MM.1S (cell line): ENCODE measurements at regions not wholly inside any gene's neighbourhood (a gene's known extent, or its start where the extent isn't known, plus 50 kb on each side); places are given as distances from the start of the nearest gene placed in this dataset.

Experiments used
- DNase-seq: peaks from one replicate; pipeline ENCODE4 v3.0.0-alpha.2; 2015
- H2AFZ ChIP-seq: fragments of 300-600 bp; sonication (generic); 2 replicates; pipeline ENCODE4 v1.6.0; 2016; ENCODE audit warnings: antibody characterized with exemption, low read length
- H3F3A ChIP-seq: fragments of 300-600 bp; sonication (generic); 2 replicates; pipeline ENCODE4 v1.6.1; 2016; ENCODE audit warnings: mild to moderate bottlenecking, antibody characterized with exemption, low read length, moderate library complexity, mixed read lengths; ENCODE audit not compliant: insufficient read depth
- H3K27ac ChIP-seq: fragments of 300-600 bp; sonication (generic); 2 replicates; pipeline ENCODE4 v1.5.1; 2016; ENCODE audit warnings: mild to moderate bottlenecking, low read length
- H3K27me3 ChIP-seq: fragments of 300-600 bp; sonication (generic); replicated peaks from 2 replicates; pipeline ENCODE4 v1.6.0; 2016; ENCODE audit warnings: low read length; ENCODE audit not compliant: insufficient read depth
- H3K36me3 ChIP-seq: fragments of 300-600 bp; sonication (generic); replicated peaks from 2 replicates; pipeline ENCODE4 v1.6.1; 2016; ENCODE audit warnings: mild to moderate bottlenecking, low read length, mixed read lengths; ENCODE audit not compliant: insufficient read depth
- H3K4me1 ChIP-seq: fragments of 300-600 bp; sonication (generic); 2 replicates; pipeline ENCODE4 v1.6.1; 2016; ENCODE audit warnings: low read length, mixed read lengths
- H3K4me2 ChIP-seq: fragments of 300-600 bp; sonication (generic); 2 replicates; pipeline ENCODE4 v1.6.0; 2016; ENCODE audit warnings: low read depth, low read length
- H3K4me3 ChIP-seq: fragments of 300-600 bp; sonication (generic); 2 replicates; pipeline ENCODE4 v1.5.1; 2016; ENCODE audit warnings: low read length, mixed read lengths
- H3K79me2 ChIP-seq: fragments of 300-600 bp; sonication (generic); 2 replicates; pipeline ENCODE4 v1.6.1; 2016; ENCODE audit warnings: mixed run types, low read length, mixed read lengths
- H3K9ac ChIP-seq: fragments of 300-600 bp; sonication (generic); 2 replicates; pipeline ENCODE4 v1.6.1; 2016; ENCODE audit warnings: low read length, mixed read lengths
- H3K9me2 ChIP-seq: fragments of 300-600 bp; sonication (generic); replicated peaks from 2 replicates; pipeline ENCODE4 v1.6.1; 2016; ENCODE audit warnings: mild to moderate bottlenecking, low read length, mixed read lengths; ENCODE audit not compliant: insufficient read depth
- H3K9me3 ChIP-seq: fragments of 300-600 bp; sonication (generic); replicated peaks from 2 replicates; pipeline ENCODE4 v1.6.1; 2016; ENCODE audit warnings: mild to moderate bottlenecking, low read length, mixed read lengths; ENCODE audit not compliant: insufficient read depth
- H4K20me1 ChIP-seq: fragments of 300-600 bp; sonication (generic); 2 replicates; pipeline ENCODE4 v1.6.1; 2016; ENCODE audit warnings: mild to moderate bottlenecking, low read length, moderate library complexity, mixed read lengths; ENCODE audit not compliant: insufficient read depth
- EZH2 ChIP-seq: fragments of 300-600 bp; sonication (generic); optimal IDR thresholded peaks from 2 replicates; pipeline ENCODE3; 2017; ENCODE audit warnings: low read depth, mild to moderate bottlenecking, antibody characterized with exemption, low read length, mixed read lengths
- EZH2phosphoT487 ChIP-seq: fragments of 300-600 bp; sonication (generic); IDR thresholded peaks from 2 replicates; pipeline ENCODE4 v1.6.1; 2018; ENCODE audit warnings: antibody characterized with exemption, low read length
- TF ChIP-seq, protein P1 (sequence below): fragments of 300-600 bp; sonication (generic); IDR thresholded peaks from 2 replicates; pipeline ENCODE4 v1.5.1; 2016; ENCODE audit warnings: antibody characterized with exemption, low read length, mixed read lengths

DNA sequence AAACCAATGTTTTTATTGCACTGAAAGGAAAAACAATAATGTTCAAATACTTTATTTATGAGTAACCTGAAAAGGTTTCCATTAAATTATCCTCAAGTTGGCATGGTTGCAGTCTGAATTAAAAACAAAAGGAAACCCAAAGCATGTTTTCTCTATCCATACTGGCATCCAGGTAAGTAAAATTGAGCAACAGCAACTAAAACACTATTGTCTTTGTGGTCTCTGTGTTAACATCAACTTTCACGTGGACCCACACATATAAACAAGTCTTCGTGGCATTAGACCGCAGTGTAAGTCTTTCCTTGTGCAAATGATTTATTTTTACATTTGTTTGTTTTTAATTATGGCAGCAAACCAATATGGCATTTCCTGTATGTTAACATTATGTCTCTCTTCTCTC, 757.6 kb downstream of the SEMA5A start:
- Histone ChIP-seq H3K9me2 (no peaks in the 10 kb centered on the region), H3K9ac (no peak overlapping the region), H3F3A (no peaks in the 10 kb centered on the region), H3K27ac (no peak overlapping the region), H3K27me3 (no peaks in the 10 kb centered on the region), H3K4me2 (no peak overlapping the region), H3K36me3 (no peaks in the 10 kb centered on the region), H3K4me3 (no peak overlapping the region), H2AFZ (no peak overlapping the region), H3K79me2 (no peaks in the 10 kb centered on the region), H3K9me3 (no peaks in the 10 kb centered on the region; the same call in 1 of the 2 replicates), H3K4me1 (no peaks in the 10 kb centered on the region), H4K20me1 (no peaks in the 10 kb centered on the region)
- TF ChIP-seq EZH2phosphoT487 = no peak
- TF ChIP-seq, protein P1, sequence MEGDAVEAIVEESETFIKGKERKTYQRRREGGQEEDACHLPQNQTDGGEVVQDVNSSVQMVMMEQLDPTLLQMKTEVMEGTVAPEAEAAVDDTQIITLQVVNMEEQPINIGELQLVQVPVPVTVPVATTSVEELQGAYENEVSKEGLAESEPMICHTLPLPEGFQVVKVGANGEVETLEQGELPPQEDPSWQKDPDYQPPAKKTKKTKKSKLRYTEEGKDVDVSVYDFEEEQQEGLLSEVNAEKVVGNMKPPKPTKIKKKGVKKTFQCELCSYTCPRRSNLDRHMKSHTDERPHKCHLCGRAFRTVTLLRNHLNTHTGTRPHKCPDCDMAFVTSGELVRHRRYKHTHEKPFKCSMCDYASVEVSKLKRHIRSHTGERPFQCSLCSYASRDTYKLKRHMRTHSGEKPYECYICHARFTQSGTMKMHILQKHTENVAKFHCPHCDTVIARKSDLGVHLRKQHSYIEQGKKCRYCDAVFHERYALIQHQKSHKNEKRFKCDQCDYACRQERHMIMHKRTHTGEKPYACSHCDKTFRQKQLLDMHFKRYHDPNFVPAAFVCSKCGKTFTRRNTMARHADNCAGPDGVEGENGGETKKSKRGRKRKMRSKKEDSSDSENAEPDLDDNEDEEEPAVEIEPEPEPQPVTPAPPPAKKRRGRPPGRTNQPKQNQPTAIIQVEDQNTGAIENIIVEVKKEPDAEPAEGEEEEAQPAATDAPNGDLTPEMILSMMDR = no peak
- TF ChIP-seq EZH2 = no peak
- no peak for DNase-seq

DNA sequence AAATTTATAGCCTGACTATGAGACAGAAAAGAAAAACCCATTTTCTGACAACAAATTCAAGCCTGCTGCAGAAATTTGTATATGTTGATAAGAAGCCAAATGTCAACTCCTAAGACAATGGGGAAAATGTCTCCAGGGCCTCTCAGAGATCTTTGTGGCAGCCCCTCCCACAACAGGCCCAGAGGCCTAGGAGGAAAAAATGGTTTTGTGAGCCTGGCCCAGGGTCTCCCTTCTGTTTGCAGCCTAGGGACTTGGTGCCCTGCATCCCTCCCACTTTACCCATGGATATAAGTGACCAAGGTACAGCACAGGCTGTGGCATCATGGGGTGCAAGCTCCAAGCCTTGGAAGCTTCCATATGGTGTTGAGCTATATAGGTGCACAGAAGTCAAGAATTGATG, 740.2 kb downstream of the SEMA5A start:
- Histone ChIP-seq H3K36me3 (no peaks in the 10 kb centered on the region), H3K79me2 (no peaks in the 10 kb centered on the region), H3K4me1 (no peaks in the 10 kb centered on the region)

DNA sequence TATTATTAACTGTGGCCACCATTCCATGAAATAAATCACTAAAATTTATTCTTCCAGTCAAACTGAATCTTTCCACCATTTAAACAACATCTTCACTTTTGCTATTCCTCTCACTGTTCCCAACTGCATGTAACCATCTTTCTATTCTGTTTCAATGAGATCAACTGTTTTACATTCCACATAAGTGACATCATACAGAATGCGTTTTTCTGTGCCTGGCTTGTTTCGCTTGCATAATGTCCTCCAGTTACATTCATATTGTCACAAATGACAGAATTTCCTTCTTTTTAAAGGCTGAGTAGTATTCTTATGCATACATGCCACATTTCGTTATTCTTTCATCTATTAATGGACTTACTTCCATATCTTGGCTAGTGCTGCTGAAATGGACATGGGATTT, 738.2 kb downstream of the SEMA5A start:
- TF ChIP-seq EZH2 (no peak), EZH2phosphoT487 (no peak)
- TF ChIP-seq, protein P1 = no peak
- Histone ChIP-seq H3K9me3 (no peaks in the 10 kb centered on the region), H3K9me2 (no peaks in the 10 kb centered on the region), H3K27me3 (no peaks in the 10 kb centered on the region), H3K36me3 (no peaks in the 10 kb centered on the region), H3K4me3 (no peak overlapping the region), H3K4me2 (no peak overlapping the region), H3K79me2 (no peaks in the 10 kb centered on the region), H4K20me1 (no peaks in the 10 kb centered on the region), H2AFZ (no peak overlapping the region), H3K4me1 (no peaks in the 10 kb centered on the region), H3K9ac (no peak overlapping the region), H3F3A (no peaks in the 10 kb centered on the region), H3K27ac (no peak overlapping the region)
- DNase-seq = no peak

More for the DNA sequence above, 740.2 kb downstream of the SEMA5A start:
- H3K4me3 ChIP-seq = no peak overlapping the region
- TF ChIP-seq EZH2 = no peak
- TF ChIP-seq, protein P1 = no peak
- TF ChIP-seq EZH2phosphoT487 = no peak
- no peaks in the 10 kb centered on the region for H3F3A ChIP-seq
- no peaks in the 10 kb centered on the region for H3K9me3 ChIP-seq
- no peak overlapping the region for H3K9ac ChIP-seq
- no peak overlapping the region for H3K4me2 ChIP-seq
- H3K27ac ChIP-seq = no peak overlapping the region
- no peaks in the 10 kb centered on the region for H4K20me1 ChIP-seq
- no peaks in the 10 kb centered on the region for H3K27me3 ChIP-seq
- no peak overlapping the region for H2AFZ ChIP-seq
- no peak for DNase-seq
- H3K9me2 ChIP-seq = no peaks in the 10 kb centered on the region
